ENCODE measurements at regions not wholly inside any gene's neighbourhood (a gene's known extent, or its start where the extent isn't known, plus 50 kb on each side); places are given as distances from the start of the nearest gene placed in this dataset.

DNA sequence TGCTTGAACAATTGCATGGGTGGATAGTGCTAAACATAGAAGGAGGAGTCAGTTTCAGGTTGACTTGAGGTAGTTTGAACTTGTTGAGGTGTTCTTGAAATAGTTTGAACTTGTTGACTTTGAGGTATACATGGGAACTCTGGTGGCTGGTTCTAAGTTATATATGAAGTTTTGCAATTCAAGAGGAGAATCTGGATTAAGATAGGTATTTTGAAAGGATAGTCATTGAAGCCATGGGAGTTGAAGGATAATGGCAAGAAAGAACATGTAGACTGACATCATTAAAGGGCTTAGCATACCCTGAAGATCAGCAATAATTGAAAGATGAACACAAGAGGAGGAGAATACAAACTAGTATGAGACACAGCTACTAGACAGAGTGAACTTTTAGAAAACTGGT is 181.9 kb upstream of the MRPS30 start:
- intact Hi-C loops (cut with DNase I; ENCODE audit: low total_unique reads): no loop called here
- H3K36me3 ChIP-seq (ENCODE audit: low read depth, missing control alignments): no peaks in the 10 kb centered on the region
- no peak for DNase-seq
- no peaks in the 10 kb centered on the region for H3K4me1 ChIP-seq
- H3K4me3 ChIP-seq: no peak overlapping the region
- H3K27me3 ChIP-seq: no peaks in the 10 kb centered on the region
- H3K9me3 ChIP-seq: no peaks in the 10 kb centered on the region
- no peak for TF ChIP-seq POLR2A (IDR thresholded peaks at IDR 0.05)
- no peak for TF ChIP-seq CTCF (IDR thresholded peaks at IDR 0.05)
- no peak overlapping the region for H3K27ac ChIP-seq

DNA sequence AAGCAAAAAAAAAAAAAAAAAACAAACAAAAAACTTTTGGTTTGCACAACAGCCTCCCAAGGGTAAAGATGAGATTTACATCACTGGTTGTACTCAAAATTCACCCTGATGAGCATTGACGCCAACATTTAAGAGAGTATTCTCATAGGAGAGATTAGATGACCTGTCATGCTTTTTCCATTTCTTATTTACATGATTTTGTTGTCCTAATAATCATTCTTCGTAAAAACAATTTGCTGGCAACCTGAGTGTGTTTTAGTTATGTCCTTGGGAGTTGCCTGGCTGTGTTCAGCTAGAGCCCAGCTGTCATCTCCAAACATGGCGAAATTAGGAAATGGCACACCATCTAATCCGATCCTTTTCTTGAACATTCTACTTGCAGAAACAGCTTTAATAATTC is 186.4 kb upstream of the MRPS30 start:
- Histone ChIP-seq H3K36me3 (ENCODE audit: low read depth, missing control alignments) (no peaks in the 10 kb centered on the region), H3K4me1 (no peaks in the 10 kb centered on the region), H3K27me3 (no peaks in the 10 kb centered on the region), H3K9me3 (no peaks in the 10 kb centered on the region), H3K27ac (no peak overlapping the region), H3K4me3 (no peak overlapping the region)
- no peak for TF ChIP-seq POLR2A (IDR thresholded peaks at IDR 0.05)
- no peak for TF ChIP-seq CTCF (IDR thresholded peaks at IDR 0.05)
- WGBS, 2 donors: 56 to 63% methylated on average over 4 of the region's 4 CpGs
- DNase-seq: no peak
- intact Hi-C loops (cut with DNase I; ENCODE audit: low total_unique reads): no loop called here

GRCh38 chr5:44619875-44620610 is 188.7 kb upstream of the MRPS30 start:
- TF ChIP-seq POLR2A (IDR thresholded peaks at IDR 0.05) (no peak), CTCF (IDR thresholded peaks at IDR 0.05) (no peak)
- no peak overlapping the region for H3K4me3 ChIP-seq
- intact Hi-C loops (cut with DNase I; ENCODE audit: low total_unique reads): no loop called here
- no peaks in the 10 kb centered on the region for H3K4me1 ChIP-seq
- no peaks in the 10 kb centered on the region for H3K27me3 ChIP-seq
- no peaks in the 10 kb centered on the region for H3K36me3 ChIP-seq (ENCODE audit: low read depth, missing control alignments)
- no peaks in the 10 kb centered on the region for H3K9me3 ChIP-seq
- 84 to 95% methylated on average over 3 of the region's 3 CpGs for WGBS, 2 donors
- no peak overlapping the region for H3K27ac ChIP-seq
- DNase-seq: no peak

DNA sequence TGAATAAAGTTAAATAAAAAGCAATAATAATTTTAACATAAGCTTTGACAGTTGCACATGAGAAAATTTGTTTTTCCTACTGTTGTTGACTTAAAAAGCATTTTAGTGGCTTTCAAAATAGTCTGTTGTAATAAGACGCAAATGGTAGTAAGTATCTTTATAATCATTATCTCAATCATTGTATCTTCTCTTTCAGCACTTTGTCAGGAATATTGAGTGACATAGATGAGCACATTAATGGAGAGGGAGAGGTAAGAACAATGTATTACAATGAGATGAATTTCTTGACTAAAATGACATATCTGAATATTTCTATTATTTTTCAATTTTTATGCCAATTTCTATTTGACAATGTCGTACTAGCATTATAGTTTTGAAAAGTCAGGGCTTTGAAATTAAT is 193.9 kb upstream of the MRPS30 start:
- TF ChIP-seq CTCF (IDR thresholded peaks at IDR 0.05) (no peak), POLR2A (IDR thresholded peaks at IDR 0.05) (no peak)
- WGBS, 2 donors: 83 to 89% methylated on average over 2 of the region's 2 CpGs
- DNase-seq: no peak
- intact Hi-C loops (cut with DNase I; ENCODE audit: low total_unique reads): no loop called here
- Histone ChIP-seq H3K36me3 (ENCODE audit: low read depth, missing control alignments) (no peaks in the 10 kb centered on the region), H3K9me3 (no peaks in the 10 kb centered on the region), H3K27ac (no peak overlapping the region), H3K27me3 (no peaks in the 10 kb centered on the region), H3K4me3 (no peak overlapping the region), H3K4me1 (no peaks in the 10 kb centered on the region)

DNA sequence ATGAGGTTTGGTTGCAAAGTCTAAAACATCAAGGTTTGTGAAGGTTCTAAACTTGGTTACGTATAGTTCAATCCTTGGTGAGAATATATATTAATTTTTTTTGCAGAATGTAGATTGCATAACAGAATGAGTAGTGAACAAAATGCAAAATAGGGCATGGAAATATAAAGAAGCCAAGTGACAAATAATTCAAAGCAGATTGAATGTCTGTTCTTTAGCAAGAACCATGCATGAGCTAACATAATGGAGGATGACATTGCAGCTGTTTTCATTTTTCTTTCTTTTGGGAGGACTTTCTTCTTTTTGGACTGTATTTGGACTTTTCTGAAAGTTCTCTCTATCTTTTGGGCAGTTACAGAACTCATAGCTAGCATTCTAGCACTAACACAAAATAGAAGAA is 194.8 kb upstream of the MRPS30 start:
- H3K4me3 ChIP-seq: no peak overlapping the region
- H3K36me3 ChIP-seq (ENCODE audit: low read depth, missing control alignments): no peaks in the 10 kb centered on the region
- TF ChIP-seq CTCF (IDR thresholded peaks at IDR 0.05) (no peak), POLR2A (IDR thresholded peaks at IDR 0.05) (no peak)
- no peak overlapping the region for H3K27ac ChIP-seq
- no peaks in the 10 kb centered on the region for H3K9me3 ChIP-seq
- no peaks in the 10 kb centered on the region for H3K27me3 ChIP-seq
- no peaks in the 10 kb centered on the region for H3K4me1 ChIP-seq
- intact Hi-C loops (cut with DNase I; ENCODE audit: low total_unique reads): no loop called here
- 98% methylated on average over 1 of the region's 1 CpG for WGBS, 2 donors
- DNase-seq: no peak

All from testis (tissue), 2 donors.